Daoy (cell line): ENCODE measurements at regions not wholly inside any gene's neighbourhood (a gene's known extent, or its start where the extent isn't known, plus 50 kb on each side); places are given as distances from the start of the nearest gene placed in this dataset.

Experiments used
- DNase-seq: peaks from one replicate; pipeline ENCODE4 v3.0.0-alpha.2; 2015; ENCODE audit warnings: low read depth

GRCh38 chr20:57897156-57897874, 187.5 kb upstream of the PMEPA1 start:
- DNase-seq: no peak

GRCh38 chr20:57896563-57896962, 186.7 kb upstream of the PMEPA1 start:
- no peak for DNase-seq

- no peak for DNase-seq
Observed at GRCh38 chr20:57896017-57896416, 186.2 kb upstream of the PMEPA1 start.

- no peak for DNase-seq
Observed at GRCh38 chr20:57895161-57895855, 185.5 kb upstream of the PMEPA1 start.

- no peak for DNase-seq
Observed at GRCh38 chr20:57894522-57894921, 184.7 kb upstream of the PMEPA1 start.

GRCh38 chr20:57894096-57894495, 184.3 kb upstream of the PMEPA1 start:
- no peak for DNase-seq

GRCh38 chr20:57893366-57893999, 183.7 kb upstream of the PMEPA1 start:
- DNase-seq: no peak

GRCh38 chr20:57892471-57892870, 182.7 kb upstream of the PMEPA1 start:
- DNase-seq: no peak

GRCh38 chr20:57891014-57891413, 181.2 kb upstream of the PMEPA1 start:
- no peak for DNase-seq

- DNase-seq: no peak
Observed at GRCh38 chr20:57890202-57890800, 180.5 kb upstream of the PMEPA1 start.

- no peak for DNase-seq
Observed at GRCh38 chr20:57888591-57888990, 178.8 kb upstream of the PMEPA1 start.

- no peak for DNase-seq
Observed at GRCh38 chr20:57884956-57885355, 175.1 kb upstream of the PMEPA1 start.

GRCh38 chr20:57883761-57884160, 173.9 kb upstream of the PMEPA1 start:
- no peak for DNase-seq

GRCh38 chr20:57883224-57883623, 173.4 kb upstream of the PMEPA1 start:
- no peak for DNase-seq

GRCh38 chr20:57882451-57883161, 172.8 kb upstream of the PMEPA1 start:
- peak; percentile 83 for DNase-seq

GRCh38 chr20:57881466-57882385, 171.9 kb upstream of the PMEPA1 start:
- no peak for DNase-seq

GRCh38 chr20:57880571-57880892, 170.7 kb upstream of the PMEPA1 start:
- DNase-seq: no peak

GRCh38 chr20:57879779-57880570, 170.2 kb upstream of the PMEPA1 start:
- no peak for DNase-seq

- DNase-seq: no peak
Observed at GRCh38 chr20:57879437-57879778, 169.6 kb upstream of the PMEPA1 start.

GRCh38 chr20:57878786-57879424, 169.1 kb upstream of the PMEPA1 start:
- DNase-seq: no peak
